Mesenchymal stem cell (in vitro differentiated cells and primary cell): ENCODE measurements at regions not wholly inside any gene's neighbourhood (a gene's known extent, or its start where the extent isn't known, plus 50 kb on each side); places are given as distances from the start of the nearest gene placed in this dataset.
"Not testable (repeated sequence)": the region's sequence is repeated elsewhere in the genome, so short reads cannot be mapped to it uniquely, and the experiment has no call there.

ENCODE experiments used
- DNase-seq: peaks from one replicate; pipeline ENCODE4 v3.0.0-alpha.2; 2013
- H2AFZ ChIP-seq: one replicate; pipeline ENCODE4 v1.6.1; 2013; ENCODE audit warnings: low read depth, mild to moderate bottlenecking, control low read depth, inconsistent platforms, low read length, moderate library complexity
- H2AK5ac ChIP-seq: 2 replicates; pipeline ENCODE4 v1.6.1; 2013; ENCODE audit warnings: low read length, moderate library complexity, mild to moderate bottlenecking, inconsistent platforms; ENCODE audit not compliant: severe bottlenecking
- H2BK120ac ChIP-seq: one replicate; pipeline ENCODE4 v1.6.1; 2013; ENCODE audit warnings: low read depth, mild to moderate bottlenecking, inconsistent platforms, low read length, moderate library complexity
- H2BK12ac ChIP-seq, 2 experiments: one replicate each; pipeline ENCODE4 v1.6.1; 2013; ENCODE audit warnings: inconsistent platforms in 2 of 2, low read length in 2 of 2, mild to moderate bottlenecking in 2 of 2, moderate library complexity in 2 of 2, control low read depth in 1 of 2
- H2BK15ac ChIP-seq: one replicate; pipeline ENCODE4 v1.6.1; 2013; ENCODE audit warnings: mild to moderate bottlenecking, low read depth, inconsistent platforms; ENCODE audit not compliant: poor library complexity, severe bottlenecking
- H2BK5ac ChIP-seq: 2 replicates; pipeline ENCODE4 v1.6.1; 2013; ENCODE audit warnings: low read depth, mild to moderate bottlenecking, low read length, control low read depth, inconsistent platforms; ENCODE audit not compliant: poor library complexity, severe bottlenecking
- H3K14ac ChIP-seq, 2 experiments: one replicate each; pipeline ENCODE4 v1.6.1; 2013; ENCODE audit warnings: inconsistent platforms in 2 of 2, low read length in 2 of 2, control low read depth in 1 of 2, mild to moderate bottlenecking in 1 of 2, moderate library complexity in 1 of 2
- H3K18ac ChIP-seq, 2 experiments: one replicate each; pipeline ENCODE4 v1.6.1; 2013; ENCODE audit warnings: inconsistent platforms in 2 of 2, low read length in 2 of 2, control low read depth in 1 of 2, low read depth in 1 of 2, mild to moderate bottlenecking in 1 of 2
- H3K23ac ChIP-seq, 2 experiments: one replicate each; pipeline ENCODE4 v1.6.1; 2013; ENCODE audit warnings: inconsistent platforms in 2 of 2, low read length in 2 of 2, mild to moderate bottlenecking in 2 of 2, moderate library complexity in 2 of 2, control low read depth in 1 of 2
- H3K27ac ChIP-seq: 2 replicates; pipeline ENCODE4 v1.5.1; 2013; ENCODE audit warnings: mild to moderate bottlenecking, moderate library complexity, low read length, control low read depth, inconsistent platforms; ENCODE audit not compliant: poor library complexity, severe bottlenecking
- H3K27me3 ChIP-seq, 2 experiments: 2 replicates each; pipeline versions ENCODE4 v1.6.1 to v1.7.0; 2013; ENCODE audit warnings: low read length in 2 of 2, mild to moderate bottlenecking in 2 of 2, moderate library complexity in 2 of 2, control low read depth in 1 of 2, inconsistent platforms in 1 of 2; ENCODE audit not compliant: control insufficient read depth in 1 of 2, insufficient read depth in 1 of 2
- H3K36me3 ChIP-seq, 2 experiments: 2 replicates each; pipeline versions ENCODE4 v1.6.1 to v1.7.0; 2013; ENCODE audit warnings: low read length in 2 of 2, control low read depth in 1 of 2, inconsistent platforms in 1 of 2, low read depth in 1 of 2, mild to moderate bottlenecking in 1 of 2; ENCODE audit not compliant: insufficient read depth in 2 of 2, control insufficient read depth in 1 of 2
- H3K4ac ChIP-seq, 2 experiments: one replicate each; pipeline ENCODE4 v1.6.1; 2013; ENCODE audit warnings: inconsistent platforms in 2 of 2, low read length in 2 of 2, mild to moderate bottlenecking in 2 of 2, moderate library complexity in 2 of 2, control low read depth in 1 of 2, low read depth in 1 of 2
- H3K4me1 ChIP-seq: 2 replicates; pipeline ENCODE4 v1.6.1; 2013; ENCODE audit warnings: low read depth, low read length, control low read depth; ENCODE audit not compliant: control insufficient read depth, insufficient read depth
- H3K4me2 ChIP-seq: 2 replicates; pipeline ENCODE4 v1.6.1; 2013; ENCODE audit warnings: low read length, mild to moderate bottlenecking, inconsistent platforms; ENCODE audit not compliant: poor library complexity, severe bottlenecking
- H3K4me3 ChIP-seq, 2 experiments: 2 replicates each; pipeline versions ENCODE4 v1.5.1 to v1.7.0; 2013; ENCODE audit warnings: low read length in 2 of 2, mild to moderate bottlenecking in 2 of 2, control low read depth in 1 of 2, low read depth in 1 of 2; ENCODE audit not compliant: insufficient read depth in 1 of 2
- H3K79me1 ChIP-seq: replicated peaks from 2 replicates; pipeline ENCODE4 v1.6.1; 2013; ENCODE audit warnings: mild to moderate bottlenecking, control low read depth, low read length, inconsistent platforms; ENCODE audit not compliant: poor library complexity, severe bottlenecking
- H3K9ac ChIP-seq: 2 replicates; pipeline ENCODE4 v1.7.0; 2013; ENCODE audit warnings: mild to moderate bottlenecking, low read length, moderate library complexity
- H3K9me3 ChIP-seq: 2 replicates; pipeline ENCODE4 v1.7.0; 2013; ENCODE audit warnings: mild to moderate bottlenecking, low read length; ENCODE audit not compliant: control insufficient read depth
- H4K8ac ChIP-seq: one replicate; pipeline ENCODE4 v1.6.1; 2013; ENCODE audit warnings: inconsistent platforms, mild to moderate bottlenecking, low read length, moderate library complexity
- H4K91ac ChIP-seq: one replicate; pipeline ENCODE4 v1.6.1; 2013; ENCODE audit warnings: mild to moderate bottlenecking, low read length, inconsistent platforms
- WGBS: methylation state at CpG from one replicate; pipeline ENCODE4 v1.1.7; 2013; ENCODE audit warnings: mixed read lengths; 5-methylcytosine and 5-hydroxymethylcytosine counted together

DNA sequence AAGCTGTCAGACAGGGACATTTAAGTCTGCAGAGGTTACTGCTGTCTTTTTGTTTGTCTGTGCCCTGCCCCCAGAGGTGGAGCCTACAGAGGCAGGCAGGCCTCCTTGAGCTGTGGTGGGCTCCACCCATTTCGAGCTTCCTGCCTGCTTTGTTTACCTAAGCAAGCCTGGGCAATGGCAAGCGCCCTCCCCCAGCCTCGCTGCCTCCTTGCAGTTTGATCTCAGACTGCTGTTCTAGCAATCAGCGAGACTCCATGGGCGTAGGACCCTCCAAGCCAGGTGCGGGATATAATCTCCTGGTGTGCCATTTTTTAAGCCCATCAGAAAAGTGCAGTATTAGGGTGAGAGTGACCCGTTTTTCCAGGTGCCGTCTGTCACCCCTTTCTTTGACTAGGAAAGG is 53.6 kb upstream of the EDA2R start:
- H3K4me2 ChIP-seq, H3K18ac ChIP-seq, H3K14ac ChIP-seq, H3K36me3 ChIP-seq, H3K4me1 ChIP-seq, H2BK15ac ChIP-seq, H3K27ac ChIP-seq, H2BK120ac ChIP-seq, H2BK12ac ChIP-seq, H3K4me3 ChIP-seq, H4K91ac ChIP-seq, H3K23ac ChIP-seq, DNase-seq, H3K79me1 ChIP-seq, H3K9me3 ChIP-seq, H2BK5ac ChIP-seq, H3K9ac ChIP-seq, H2AFZ ChIP-seq, H2AK5ac ChIP-seq, H4K8ac ChIP-seq, H3K27me3 ChIP-seq, H3K4ac ChIP-seq: not testable (repeated sequence)
- WGBS = 69% methylated on average over 8 of the region's 8 CpGs
